ENCODE measurements at regions not wholly inside any gene's neighbourhood (a gene's known extent, or its start where the extent isn't known, plus 50 kb on each side); places are given as distances from the start of the nearest gene placed in this dataset.
"Not testable (repeated sequence)": the region's sequence is repeated elsewhere in the genome, so short reads cannot be mapped to it uniquely, and the experiment has no call there.

DNA sequence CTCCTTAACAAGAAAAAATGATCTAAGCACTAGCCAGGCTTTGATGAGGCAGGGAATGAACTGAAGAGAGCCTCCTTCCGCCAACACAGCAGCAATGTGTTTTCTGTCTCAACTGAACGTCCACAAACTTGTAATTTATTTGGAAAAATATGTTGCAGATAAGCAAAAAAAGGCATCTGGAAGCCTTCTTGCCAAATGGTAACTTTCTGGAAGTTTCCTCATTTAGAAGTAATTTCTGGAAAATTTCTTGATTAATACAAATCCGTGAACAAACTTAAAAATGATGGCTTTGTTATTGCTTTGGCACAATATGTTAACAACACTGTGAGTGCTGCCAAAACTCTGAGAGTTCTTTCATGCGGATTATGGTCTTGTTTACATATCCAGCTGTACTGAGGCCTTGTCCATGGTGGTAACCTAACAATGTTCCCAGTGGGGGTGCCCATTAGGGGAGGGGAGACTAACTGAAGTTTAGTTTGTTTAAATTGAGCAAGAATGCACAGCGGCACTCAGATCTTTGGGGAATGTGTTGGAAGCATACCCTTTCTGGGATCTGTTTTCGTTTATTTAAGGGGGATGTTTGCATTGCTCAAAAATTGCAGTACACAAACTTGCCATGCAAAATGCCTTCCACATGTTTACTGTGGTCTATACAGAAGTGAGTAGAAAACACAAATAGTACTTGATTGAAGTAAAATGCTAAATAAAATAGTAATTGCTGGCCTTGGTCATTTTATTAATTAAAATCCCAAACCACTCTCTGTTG is 334.7 kb downstream of the NR2F1-AS1 start:
- Mint-ChIP-seq H3K4me1 (no peaks in the 10 kb centered on the region), H3K9me3 (no peaks in the 10 kb centered on the region)
- intact Hi-C loops (cut with micrococcal nuclease), result no loop called here

DNA sequence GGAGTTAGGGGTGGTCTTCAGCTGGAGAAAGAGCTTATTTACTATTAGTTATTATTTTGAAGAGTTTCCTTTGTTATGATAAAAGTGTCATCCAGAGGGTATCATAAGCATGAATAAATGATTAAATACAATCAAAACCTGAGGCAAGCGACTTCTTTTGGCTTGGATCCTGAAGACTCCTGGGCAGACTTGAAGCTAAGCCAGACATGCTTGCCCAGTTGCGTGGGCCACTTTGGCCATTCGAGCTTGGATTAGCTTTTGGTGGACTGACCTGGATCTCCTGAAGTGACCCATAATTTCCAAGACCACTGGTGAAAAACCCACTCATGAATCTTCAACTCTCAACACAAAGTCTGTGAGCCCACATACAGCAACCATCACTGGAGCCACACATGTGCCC is 335.8 kb downstream of the NR2F1-AS1 start:
- Mint-ChIP-seq H3K9me3 (no peaks in the 10 kb centered on the region), H3K4me3 (no peak overlapping the region), H3K36me3 (ENCODE audit: low read depth) (no peaks in the 10 kb centered on the region), H3K4me1 (no peaks in the 10 kb centered on the region), H3K27me3 (no peaks in the 10 kb centered on the region), H3K27ac (no peak overlapping the region)
- no peak for DNase-seq
- intact Hi-C loops (cut with micrococcal nuclease), result no loop called here

More for the DNA sequence above, 334.7 kb downstream of the NR2F1-AS1 start:
- no peak for DNase-seq
- no peaks in the 10 kb centered on the region for H3K27me3 Mint-ChIP-seq
- no peak overlapping the region for H3K27ac Mint-ChIP-seq
- no peak overlapping the region for H3K4me3 Mint-ChIP-seq
- no peaks in the 10 kb centered on the region for H3K36me3 Mint-ChIP-seq (ENCODE audit: low read depth)

DNA sequence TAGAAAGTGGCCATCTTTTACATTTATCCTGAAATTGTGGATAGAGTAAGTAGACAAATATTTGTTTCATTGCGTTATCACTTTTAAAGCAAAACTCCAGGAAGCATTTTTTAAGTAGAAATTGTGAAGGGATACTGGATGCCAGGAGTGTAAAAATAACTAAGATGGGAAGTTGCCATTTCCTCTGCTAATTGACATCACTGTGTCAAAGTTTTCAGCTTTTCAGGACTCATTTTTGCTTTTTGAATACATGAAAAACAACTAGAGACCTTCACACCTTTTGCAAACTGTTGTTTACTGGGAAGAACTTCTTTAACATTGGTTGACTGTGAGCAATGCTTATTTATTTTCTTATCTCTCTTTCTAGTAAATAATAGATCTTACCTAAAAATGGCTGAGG is 337.5 kb downstream of the NR2F1-AS1 start:
- Mint-ChIP-seq H3K9me3 (peaks cover 6% of the 10 kb centered on the region), H3K36me3 (ENCODE audit: low read depth) (no peaks in the 10 kb centered on the region), H3K27me3 (no peaks in the 10 kb centered on the region), H3K4me3 (no peak overlapping the region), H3K4me1 (no peaks in the 10 kb centered on the region), H3K27ac (no peak overlapping the region)
- DNase-seq, result no peak
- intact Hi-C loops (cut with micrococcal nuclease), result no loop called here

DNA sequence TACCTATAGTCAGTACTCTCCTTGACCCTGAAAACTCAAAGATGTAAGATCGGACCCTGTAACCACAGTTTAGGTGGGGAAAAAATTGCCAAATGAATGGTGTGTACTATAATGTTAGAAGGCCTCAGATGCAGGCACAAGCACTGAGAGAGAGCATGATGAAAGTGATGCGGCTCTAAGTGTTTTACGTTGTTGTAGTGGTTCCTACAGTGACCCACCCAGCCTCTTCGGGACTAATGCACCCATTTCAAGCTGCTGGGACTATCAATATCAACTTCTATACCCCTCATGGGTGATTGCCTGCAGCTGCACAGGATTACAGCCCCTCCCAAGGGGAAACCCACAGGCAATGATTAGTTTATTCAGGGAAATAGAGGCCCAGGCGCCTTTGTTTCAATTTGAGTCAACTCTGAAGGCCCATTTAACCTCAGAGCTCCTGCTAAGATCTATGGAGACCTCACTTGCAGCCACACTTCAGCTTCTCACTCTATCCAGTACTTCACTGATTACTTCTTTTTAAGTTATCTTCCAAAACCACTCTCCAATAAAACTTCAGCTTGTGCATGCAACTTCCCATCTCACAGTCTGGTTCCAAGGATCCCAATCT is 340.7 kb downstream of the NR2F1-AS1 start:
- DNase-seq, result no peak
- Mint-ChIP-seq H3K27ac (no peak overlapping the region), H3K4me1 (no peaks in the 10 kb centered on the region), H3K9me3 (peaks cover 6% of the 10 kb centered on the region), H3K27me3 (no peaks in the 10 kb centered on the region), H3K4me3 (no peak overlapping the region), H3K36me3 (ENCODE audit: low read depth) (no peaks in the 10 kb centered on the region)
- intact Hi-C loops (cut with micrococcal nuclease), result no loop called here

DNA sequence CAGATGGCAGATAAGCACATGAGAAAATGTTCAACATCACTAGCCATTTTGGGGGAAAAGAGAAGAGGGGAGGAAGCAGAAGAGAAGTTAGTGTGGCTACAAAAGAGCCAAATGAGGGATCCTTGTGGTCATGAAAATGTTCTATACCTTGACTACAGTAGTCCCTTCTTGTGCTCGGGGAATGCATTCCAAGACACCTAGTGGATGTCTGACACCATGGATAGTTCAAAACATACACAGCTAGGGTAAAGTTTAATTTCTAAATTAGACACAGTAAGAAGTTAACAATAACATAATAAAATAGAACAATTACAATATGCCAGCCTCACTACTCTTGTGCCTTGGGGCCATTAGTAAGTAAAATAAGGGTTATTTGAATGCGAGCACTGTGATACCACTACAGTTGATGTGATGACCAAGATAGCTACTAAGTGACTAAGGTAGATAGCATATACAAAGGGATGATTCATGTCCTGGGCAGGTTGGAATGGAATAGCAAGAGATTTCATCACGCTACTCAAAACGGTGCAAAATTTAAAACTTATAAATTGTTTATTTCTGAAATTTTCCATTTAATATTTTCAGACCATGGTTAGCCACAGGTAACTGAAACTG is 344.1 kb downstream of the NR2F1-AS1 start:
- intact Hi-C loops (cut with micrococcal nuclease), result no loop called here
- DNase-seq, result no peak
- Mint-ChIP-seq H3K4me3 (no peak overlapping the region), H3K27me3 (no peaks in the 10 kb centered on the region), H3K9me3 (peaks cover 6% of the 10 kb centered on the region), H3K36me3 (ENCODE audit: low read depth) (no peaks in the 10 kb centered on the region), H3K27ac (no peak overlapping the region), H3K4me1 (no peaks in the 10 kb centered on the region)

DNA sequence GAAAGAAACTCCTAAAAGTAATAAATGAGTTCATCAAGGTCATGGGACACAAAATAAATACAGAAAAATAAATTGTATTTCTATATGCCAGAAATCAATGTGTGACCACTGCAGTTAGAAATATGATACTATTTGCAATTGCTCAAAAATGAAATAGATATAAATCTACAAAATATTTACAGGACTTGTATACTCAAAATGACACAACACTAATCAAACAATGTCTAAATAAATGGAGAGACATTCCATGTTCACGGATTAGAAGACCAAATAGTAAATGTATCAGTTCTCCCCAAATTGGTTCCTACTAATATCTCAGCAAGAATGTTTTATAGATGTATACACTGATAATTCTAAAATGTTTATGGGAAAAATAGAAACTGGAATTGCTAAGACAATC is 345.3 kb downstream of the NR2F1-AS1 start:
- no peak overlapping the region for H3K27ac Mint-ChIP-seq
- DNase-seq, result no peak
- intact Hi-C loops (cut with micrococcal nuclease), result no loop called here
- no peak overlapping the region for H3K4me3 Mint-ChIP-seq
- H3K4me1 Mint-ChIP-seq, result no peaks in the 10 kb centered on the region
- peaks cover 6% of the 10 kb centered on the region for H3K9me3 Mint-ChIP-seq
- no peaks in the 10 kb centered on the region for H3K36me3 Mint-ChIP-seq (ENCODE audit: low read depth)
- H3K27me3 Mint-ChIP-seq, result no peaks in the 10 kb centered on the region

DNA sequence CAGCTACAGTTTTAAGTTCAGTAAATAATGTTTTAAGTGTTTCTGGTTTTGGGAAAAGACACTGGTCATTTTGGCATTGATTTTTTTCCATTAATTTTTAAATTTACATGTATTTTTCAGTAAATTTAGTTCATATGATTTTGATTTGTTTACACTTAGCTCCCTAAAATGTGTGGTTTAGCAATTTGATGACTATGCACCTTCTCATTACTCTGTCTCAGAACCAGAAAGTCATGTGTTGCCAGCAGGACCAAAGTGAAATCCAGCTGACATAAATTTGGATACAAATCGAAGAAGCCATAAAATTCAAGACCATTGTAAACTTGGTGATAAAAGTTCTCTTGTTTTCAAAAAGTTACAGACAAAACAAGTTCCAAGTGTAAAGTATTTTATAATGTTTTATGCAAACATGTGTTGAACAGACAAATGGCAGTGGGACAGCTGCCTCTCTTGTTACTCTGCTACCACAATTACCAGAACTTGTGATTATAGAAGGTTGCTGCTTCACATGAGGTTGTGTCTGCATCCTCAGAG is 354.8 kb downstream of the NR2F1-AS1 start:
- no peak overlapping the region for H3K27ac Mint-ChIP-seq
- intact Hi-C loops (cut with micrococcal nuclease), result no loop called here
- no peaks in the 10 kb centered on the region for H3K4me1 Mint-ChIP-seq

DNA sequence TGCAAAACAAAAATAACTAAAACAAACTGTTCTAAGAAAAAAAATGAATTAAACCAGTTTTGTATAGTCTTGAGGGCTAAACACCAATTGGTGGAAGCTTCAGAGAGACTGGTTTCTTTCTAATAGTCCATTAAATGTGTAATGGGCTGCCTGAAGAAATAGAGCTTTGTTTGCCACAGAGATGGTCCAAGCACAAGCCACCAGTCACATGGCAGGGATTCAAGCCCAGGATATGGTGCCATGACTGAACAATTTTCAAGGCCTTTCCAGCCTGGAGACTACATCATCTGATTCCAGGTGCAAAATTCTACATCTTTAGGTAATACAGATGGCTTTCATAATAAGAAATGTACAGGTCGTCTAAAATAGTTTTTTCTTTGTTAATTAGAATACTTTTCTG is 355.3 kb downstream of the NR2F1-AS1 start:
- Mint-ChIP-seq H3K27ac (no peak overlapping the region), H3K4me3 (no peak overlapping the region), H3K36me3 (ENCODE audit: low read depth) (no peaks in the 10 kb centered on the region), H3K27me3 (no peaks in the 10 kb centered on the region), H3K9me3 (no peaks in the 10 kb centered on the region), H3K4me1 (no peaks in the 10 kb centered on the region)
- DNase-seq, result no peak
- intact Hi-C loops (cut with micrococcal nuclease), result no loop called here

More for the DNA sequence above, 354.8 kb downstream of the NR2F1-AS1 start:
- no peak for DNase-seq
- Mint-ChIP-seq H3K9me3 (no peaks in the 10 kb centered on the region), H3K36me3 (ENCODE audit: low read depth) (no peaks in the 10 kb centered on the region), H3K27me3 (no peaks in the 10 kb centered on the region), H3K4me3 (no peak overlapping the region)

DNA sequence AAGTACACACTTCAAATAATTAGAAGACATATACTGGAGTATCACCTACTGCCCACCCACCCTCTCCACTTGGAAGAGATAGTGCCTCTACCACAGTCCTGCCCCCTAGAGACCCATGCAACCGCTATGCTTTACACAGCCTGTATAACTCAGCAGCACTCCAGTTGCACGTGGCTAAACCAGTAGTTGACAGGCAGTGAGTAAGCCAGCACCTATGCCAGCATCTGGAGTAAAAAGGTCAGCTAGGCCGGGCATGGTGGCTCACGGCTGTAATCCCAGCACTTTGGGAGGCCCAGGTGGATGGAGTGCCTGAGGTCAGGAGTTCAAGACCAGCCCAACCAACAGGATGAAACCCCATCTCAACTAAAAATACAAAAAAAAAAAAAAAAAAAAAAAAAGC is 356.4 kb downstream of the NR2F1-AS1 start:
- no peaks in the 10 kb centered on the region for H3K27me3 Mint-ChIP-seq
- intact Hi-C loops (cut with micrococcal nuclease), result no loop called here
- no peak overlapping the region for H3K4me3 Mint-ChIP-seq
- no peaks in the 10 kb centered on the region for H3K9me3 Mint-ChIP-seq
- no peaks in the 10 kb centered on the region for H3K4me1 Mint-ChIP-seq
- no peaks in the 10 kb centered on the region for H3K36me3 Mint-ChIP-seq (ENCODE audit: low read depth)
- no peak overlapping the region for H3K27ac Mint-ChIP-seq
- DNase-seq, result no peak

DNA sequence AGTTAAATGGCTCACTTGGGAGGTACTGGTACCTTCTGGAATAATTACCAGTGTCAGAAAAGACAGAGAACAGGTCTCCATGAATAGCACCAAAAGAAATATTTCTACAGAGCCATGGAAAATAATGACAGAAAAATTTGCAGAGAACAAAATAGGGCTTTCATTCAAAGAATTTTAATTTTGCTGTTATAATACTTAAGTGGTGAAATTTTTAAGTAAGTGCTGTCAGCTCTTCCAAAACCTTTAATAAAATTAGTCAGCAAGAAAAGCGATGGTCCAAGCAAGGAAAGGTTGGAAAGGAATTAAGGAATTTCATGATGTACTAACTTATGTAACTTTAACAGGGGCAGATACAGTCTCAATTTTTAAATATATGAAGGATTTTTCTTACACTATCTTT is 359.2 kb downstream of the NR2F1-AS1 start:
- H3K36me3 Mint-ChIP-seq (ENCODE audit: low read depth), result no peaks in the 10 kb centered on the region
- no peaks in the 10 kb centered on the region for H3K4me1 Mint-ChIP-seq
- no peaks in the 10 kb centered on the region for H3K9me3 Mint-ChIP-seq
- no peaks in the 10 kb centered on the region for H3K27me3 Mint-ChIP-seq
- H3K4me3 Mint-ChIP-seq, result no peak overlapping the region
- no peak for DNase-seq
- intact Hi-C loops (cut with micrococcal nuclease), result no loop called here
- H3K27ac Mint-ChIP-seq, result no peak overlapping the region

DNA sequence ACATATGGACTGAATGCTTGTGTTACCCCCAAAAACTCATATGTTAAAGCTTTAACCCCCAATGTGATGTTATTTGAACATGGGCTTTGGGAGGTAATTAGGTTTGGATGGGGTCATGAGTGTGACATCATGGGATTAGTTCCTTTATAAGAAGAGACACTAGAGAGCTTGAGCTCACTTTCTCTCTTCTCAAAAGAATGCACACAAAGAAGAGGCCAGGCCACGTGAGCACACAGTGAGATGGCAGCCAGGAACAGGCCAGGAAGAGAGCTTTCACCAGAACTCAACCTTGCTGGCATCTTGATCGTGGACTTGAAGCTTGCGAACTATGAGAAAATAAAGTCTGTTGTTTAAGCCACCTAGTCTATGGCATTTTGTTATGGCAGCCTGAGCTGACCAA is 360.6 kb downstream of the NR2F1-AS1 start:
- no peak overlapping the region for H3K4me3 Mint-ChIP-seq
- H3K27me3 Mint-ChIP-seq, result no peaks in the 10 kb centered on the region
- no peaks in the 10 kb centered on the region for H3K4me1 Mint-ChIP-seq
- intact Hi-C loops (cut with micrococcal nuclease), result no loop called here
- no peaks in the 10 kb centered on the region for H3K36me3 Mint-ChIP-seq (ENCODE audit: low read depth)
- H3K9me3 Mint-ChIP-seq, result no peaks in the 10 kb centered on the region
- H3K27ac Mint-ChIP-seq, result no peak overlapping the region
- DNase-seq, result no peak

DNA sequence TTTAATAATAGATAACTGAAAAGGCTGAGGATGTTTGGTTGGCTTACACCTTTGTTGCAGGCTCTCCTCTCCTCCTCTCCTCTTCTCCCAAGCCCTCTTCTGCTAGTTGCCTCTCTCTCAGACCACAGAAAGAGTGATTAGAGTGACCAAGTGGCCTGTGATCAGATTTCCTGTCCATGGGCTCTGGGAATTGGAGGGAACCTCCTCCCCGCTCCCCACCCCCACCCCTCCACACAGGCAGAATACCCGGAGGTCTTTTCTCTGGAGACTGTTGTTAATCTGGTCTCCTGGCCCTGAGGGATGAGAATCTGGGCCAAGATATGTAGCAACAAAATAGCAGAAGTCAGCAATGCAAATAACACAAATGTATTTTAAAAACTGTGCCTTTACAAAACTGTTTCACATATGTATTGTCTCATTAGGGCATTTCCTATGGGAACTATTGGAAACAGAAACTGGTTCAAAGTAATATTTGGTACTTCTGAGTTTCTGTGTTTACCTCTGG is 361.3 kb downstream of the NR2F1-AS1 start:
- intact Hi-C loops (cut with micrococcal nuclease), result no loop called here
- Mint-ChIP-seq H3K27ac (no peak overlapping the region), H3K4me1 (no peaks in the 10 kb centered on the region), H3K9me3 (no peaks in the 10 kb centered on the region), H3K36me3 (ENCODE audit: low read depth) (no peaks in the 10 kb centered on the region), H3K4me3 (no peak overlapping the region), H3K27me3 (no peaks in the 10 kb centered on the region)
- DNase-seq, result no peak

DNA sequence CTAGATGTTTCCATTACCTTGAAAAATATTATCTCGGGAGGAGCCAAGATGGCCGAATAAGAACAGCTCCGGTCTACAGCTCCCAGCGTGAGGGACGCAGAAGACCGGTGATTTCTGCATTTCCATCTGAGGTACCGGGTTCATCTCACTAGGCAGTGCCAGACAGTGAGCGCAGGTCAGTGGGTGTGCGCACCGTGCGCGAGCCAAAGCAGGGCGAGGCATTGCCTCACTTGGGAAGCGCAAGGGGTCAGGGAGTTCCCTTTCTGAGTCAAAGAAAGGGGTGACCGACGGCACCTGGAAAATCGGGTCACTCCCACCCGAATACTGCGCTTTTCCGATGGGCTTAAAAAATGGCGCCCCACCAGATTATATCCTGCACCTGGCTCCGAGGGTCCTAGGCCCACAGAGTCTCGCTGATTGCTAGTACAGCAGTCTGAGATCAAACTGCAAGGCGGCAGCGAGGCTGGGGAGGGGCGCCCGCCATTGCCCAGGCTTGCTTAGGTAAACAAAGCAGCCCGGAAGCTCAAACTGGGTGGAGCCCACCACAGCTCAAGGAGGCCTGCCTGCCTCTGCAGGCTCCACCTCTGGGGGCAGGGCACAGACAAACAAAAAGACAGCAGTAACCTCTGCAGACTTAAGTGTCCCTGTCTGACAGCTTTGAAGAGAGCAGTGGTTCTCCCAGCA is 367.8 kb downstream of the NR2F1-AS1 start:
- H3K27ac Mint-ChIP-seq; H3K27me3 Mint-ChIP-seq; intact Hi-C loops (cut with micrococcal nuclease); H3K36me3 Mint-ChIP-seq (ENCODE audit: low read depth); H3K4me3 Mint-ChIP-seq; H3K9me3 Mint-ChIP-seq; DNase-seq; H3K4me1 Mint-ChIP-seq: not testable (repeated sequence)

DNA sequence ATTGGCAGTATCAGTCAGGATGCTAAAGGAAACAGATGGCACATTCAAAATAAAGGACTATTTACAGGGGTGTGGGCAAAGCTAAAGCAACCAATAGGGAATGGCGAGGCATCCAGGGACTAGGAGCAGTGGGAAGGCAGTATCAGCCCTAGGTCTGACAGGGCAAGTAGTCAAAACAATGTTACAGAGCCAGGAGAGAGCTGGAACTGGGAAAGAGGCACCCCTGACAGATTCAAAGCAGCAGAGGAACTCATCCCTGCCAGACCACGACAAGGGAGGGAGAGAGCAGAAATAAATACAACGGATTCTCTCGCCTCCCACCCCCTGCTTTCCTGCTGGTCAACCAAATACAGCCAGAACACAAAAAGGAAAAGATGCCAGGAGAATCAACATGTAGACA is 371.5 kb downstream of the NR2F1-AS1 start:
- peaks cover 6% of the 10 kb centered on the region for H3K9me3 Mint-ChIP-seq
- H3K4me1 Mint-ChIP-seq, result no peaks in the 10 kb centered on the region
- intact Hi-C loops (cut with micrococcal nuclease), result no loop called here

More for the DNA sequence above, 371.5 kb downstream of the NR2F1-AS1 start:
- no peak for DNase-seq
- Mint-ChIP-seq H3K36me3 (ENCODE audit: low read depth) (no peaks in the 10 kb centered on the region), H3K4me3 (no peak overlapping the region), H3K27ac (no peak overlapping the region), H3K27me3 (no peaks in the 10 kb centered on the region)

Measured in activated CD4-positive, alpha-beta T cell treated with anti-CD3 and anti-CD28 coated beads, Interleukin-2, amount 10 ng/mL, durations not matched to agents 24 days and 14 days (primary cell).